GM12878 (cell line): ENCODE measurements at regions not wholly inside any gene's neighbourhood (a gene's known extent, or its start where the extent isn't known, plus 50 kb on each side); places are given as distances from the start of the nearest gene placed in this dataset.
"Not testable (repeated sequence)": the region's sequence is repeated elsewhere in the genome, so short reads cannot be mapped to it uniquely, and the experiment has no call there.

Experiments
- ATAC-seq: fragments of 200-7000 bp; cut with Tn5 transposase; 3 replicates; pipeline ENCODE4 v1.9.1; 2020; ENCODE audit warnings: mild to moderate bottlenecking, moderate library complexity
- BruUV-seq: library from RNA; stranded (reverse); fragments of 400-500 nt; replicated peaks from 2 replicates; lab custom pipeline; 2021; lab: Mats Ljungman, UMichigan
- CTCF ChIA-PET: fragments of 300-600 bp; sonication (Branson Sonifier 250); formaldehyde crosslinking; extraction: SDS; loops from one replicate; lab custom pipeline; 2021; ENCODE audit warnings: inconsistent platforms; lab: Yijun Ruan, JAX
- POLR2A ChIA-PET: fragments of 350-600 bp; formaldehyde crosslinking; extraction: SDS; loops from one replicate; lab custom pipeline; 2021; ENCODE audit warnings: inconsistent platforms; lab: Charles Lee
- RAD21 ChIA-PET: fragments of 300-600 bp; sonication (Branson Sonifier 250); formaldehyde crosslinking; loops from one replicate; lab custom pipeline; 2023; ENCODE audit warnings: antibody characterized with exemption; ENCODE audit not compliant: unreplicated experiment; lab: Charles Lee
- SMC1A ChIA-PET: fragments of 300-600 bp; sonication (Branson Sonifier 250); formaldehyde crosslinking; loops from one replicate; lab custom pipeline; 2023; ENCODE audit not compliant: unreplicated experiment, uncharacterized antibody; lab: Charles Lee
- DNase-seq: peaks from one replicate; pipeline ENCODE4 v3.0.0-alpha.2; 2011; ENCODE audit warnings: low read depth, low spot score
- FAIRE-seq: peaks from 3 replicates; lab custom pipeline; 2011; peaks lifted over from hg19 to GRCh38; lab: Jason Lieb, UNC
- H2AFZ ChIP-seq: 2 replicates; pipeline ENCODE4 v1.6.0; 2011; ENCODE audit warnings: low read depth, low read length, control low read depth; ENCODE audit not compliant: control insufficient read depth
- H3K27ac ChIP-seq: 2 replicates; pipeline ENCODE4 v1.5.1; 2011; ENCODE audit warnings: control low read depth; ENCODE audit not compliant: control insufficient read depth, insufficient read depth
- H3K27me3 ChIP-seq, 2 experiments: replicated peaks in 1 of 2; 2 replicates each; pipeline versions ENCODE4 v1.6.0 to v1.6.1; 2011; ENCODE audit warnings: low read length in 1 of 2; ENCODE audit not compliant: control insufficient read depth in 2 of 2, insufficient read depth in 2 of 2
- H3K36me3 ChIP-seq, 2 experiments: 2 replicates each; pipeline ENCODE4 v1.5.1; 2011; ENCODE audit warnings: low read length in 1 of 2; ENCODE audit not compliant: control insufficient read depth in 2 of 2, insufficient read depth in 2 of 2
- H3K4me1 ChIP-seq: 2 replicates; pipeline ENCODE4 v1.6.1; 2011; ENCODE audit warnings: mild to moderate bottlenecking, low read length, moderate library complexity, mixed read lengths; ENCODE audit not compliant: control insufficient read depth, insufficient read depth
- H3K4me2 ChIP-seq: 2 replicates; pipeline ENCODE4 v1.6.0; 2011; ENCODE audit warnings: control low read depth; ENCODE audit not compliant: control insufficient read depth, insufficient read depth
- H3K4me3 ChIP-seq: fragments of 200-600 bp; sonication (generic); 2 replicates; pipeline ENCODE4 v1.5.1; 2016
- H3K79me2 ChIP-seq: 2 replicates; pipeline ENCODE4 v1.6.0; 2011; ENCODE audit warnings: low read length; ENCODE audit not compliant: control insufficient read depth, insufficient read depth
- H3K9ac ChIP-seq: 2 replicates; pipeline ENCODE4 v1.8.0; 2011; ENCODE audit warnings: low read length, control low read depth, mixed read lengths; ENCODE audit not compliant: control insufficient read depth, insufficient read depth
- H3K9me3 ChIP-seq: replicated peaks from 3 replicates; pipeline ENCODE4 v1.5.1; 2011; ENCODE audit warnings: mild to moderate bottlenecking, low read length; ENCODE audit not compliant: control insufficient read depth, insufficient read depth
- H4K20me1 ChIP-seq: 2 replicates; pipeline ENCODE4 v1.6.0; 2011; ENCODE audit not compliant: control insufficient read depth, insufficient read depth
- WGBS: methylation state at CpG from one replicate; pipeline ENCODE4 v1.1.6; 2016; ENCODE audit warnings: low lambda C conversion rate; ENCODE audit not compliant: insufficient replicate concordance, insufficient coverage; ENCODE audit errors: missing lambda C conversion rate; 5-methylcytosine and 5-hydroxymethylcytosine counted together
- in situ Hi-C: fragments of 300-500 bp; cut with MboI; formaldehyde crosslinking; loops from 9 replicates; pipeline ENCODE4 v1.14.3; 2018; ENCODE audit warnings: mixed read lengths
- intact Hi-C: fragments of 100-400 bp; cut with micrococcal nuclease; formaldehyde crosslinking; loops from one replicate; pipeline ENCODE4 v1.14.2; 2022; ENCODE audit not compliant: unreplicated experiment

GRCh38 chr7:19954166-19954565 lies 180.7 kb upstream of the TMEM196 start:
- H3K79me2 ChIP-seq, H3K27me3 ChIP-seq, H3K4me2 ChIP-seq, ATAC-seq, DNase-seq, H3K27ac ChIP-seq, FAIRE-seq, H3K9me3 ChIP-seq, SMC1A ChIA-PET, BruUV-seq, RAD21 ChIA-PET, in situ Hi-C loops, H2AFZ ChIP-seq, H3K36me3 ChIP-seq, intact Hi-C loops, CTCF ChIA-PET, H3K4me1 ChIP-seq, H4K20me1 ChIP-seq, POLR2A ChIA-PET, H3K9ac ChIP-seq, H3K4me3 ChIP-seq: not testable (repeated sequence)
- 27% methylated on average over 7 of the region's 7 CpGs for WGBS

- SMC1A ChIA-PET = interaction anchor here (1.0 to 1.1 kb wide), 2 partner anchors 18 to 26 kb away, joined by 3 to 4 read pairs; no protein-coding TSS in a partner anchor
- CTCF ChIA-PET, H3K9ac ChIP-seq, intact Hi-C loops, H3K27ac ChIP-seq, H4K20me1 ChIP-seq, ATAC-seq, H3K4me1 ChIP-seq, H2AFZ ChIP-seq, H3K36me3 ChIP-seq, DNase-seq, in situ Hi-C loops, H3K79me2 ChIP-seq, H3K4me2 ChIP-seq, POLR2A ChIA-PET, FAIRE-seq, H3K9me3 ChIP-seq, RAD21 ChIA-PET, BruUV-seq, H3K27me3 ChIP-seq, H3K4me3 ChIP-seq: not testable (repeated sequence)
- WGBS = 73% methylated on average over 5 of the region's 5 CpGs
These were observed 180.0 kb upstream of the TMEM196 start for GRCh38 chr7:19953411-19953810.
